Stimulated activated CD8-positive, alpha-beta memory T cell treated with anti-CD3 and anti-CD28 coated beads, Interleukin-4, amount 100 ng/mL, for 4 hours (primary cell): ENCODE measurements at regions not wholly inside any gene's neighbourhood (a gene's known extent, or its start where the extent isn't known, plus 50 kb on each side); places are given as distances from the start of the nearest gene placed in this dataset.

Experiments
- DNase-seq, 2 donors: peaks; one replicate each; pipeline ENCODE4 v3.0.0-alpha.2; 2020; ENCODE audit warnings: low read depth in 2 of 2, low spot score in 1 of 2

GRCh38 chr14:49527221-49527620 lies 59.0 kb downstream of the RPS29 start:
- DNase-seq, result no peak

- no peak for DNase-seq
Observed at GRCh38 chr14:49526101-49526500, 60.1 kb downstream of the RPS29 start.

- DNase-seq, result no peak
Observed at GRCh38 chr14:49516286-49516685, 69.9 kb downstream of the RPS29 start.

GRCh38 chr14:49512571-49512970 lies 73.6 kb downstream of the RPS29 start:
- no peak for DNase-seq

GRCh38 chr14:49512147-49512551 lies 74.0 kb downstream of the RPS29 start:
- DNase-seq, result no peak

- no peak for DNase-seq
Observed at GRCh38 chr14:49508124-49508523, 78.1 kb downstream of the RPS29 start.

GRCh38 chr14:49506650-49507049 lies 79.5 kb downstream of the RPS29 start:
- no peak for DNase-seq

GRCh38 chr14:49505041-49505766 lies 81.0 kb downstream of the RPS29 start:
- DNase-seq, result no peak

- peak in 1 of 2 donors; percentile 1 for DNase-seq
Observed at GRCh38 chr14:49497725-49498348, 88.3 kb downstream of the RPS29 start.

- no peak for DNase-seq
Observed at GRCh38 chr14:49497267-49497666, 88.9 kb downstream of the RPS29 start.

- DNase-seq, result no peak
Observed at GRCh38 chr14:49494836-49495235, 91.3 kb downstream of the RPS29 start.

GRCh38 chr14:49493557-49493956 lies 92.6 kb downstream of the RPS29 start:
- DNase-seq, result no peak

- no peak for DNase-seq
Observed at GRCh38 chr14:49492151-49492550, 94.0 kb downstream of the RPS29 start.

- no peak for DNase-seq
Observed at GRCh38 chr14:49489341-49489740, 96.8 kb downstream of the RPS29 start.

- DNase-seq, result no peak
Observed at GRCh38 chr14:49487238-49487637, 98.9 kb downstream of the RPS29 start.

- DNase-seq, result no peak
Observed at GRCh38 chr14:49485290-49485689, 100.9 kb downstream of the RPS29 start.

- DNase-seq, result no peak
Observed at GRCh38 chr14:49484180-49484579, 102.0 kb downstream of the RPS29 start.

GRCh38 chr14:49483268-49483667 lies 102.9 kb downstream of the RPS29 start:
- no peak for DNase-seq

GRCh38 chr14:49480979-49481498 lies 105.1 kb downstream of the RPS29 start:
- no peak for DNase-seq

GRCh38 chr14:49480053-49480760 lies 106.0 kb downstream of the RPS29 start:
- no peak for DNase-seq

GRCh38 chr14:49479432-49479831 lies 106.7 kb downstream of the RPS29 start:
- DNase-seq, result no peak

- DNase-seq, result no peak
Observed at GRCh38 chr14:49478784-49479183, 107.4 kb downstream of the RPS29 start.
